Endodermal cell (in vitro differentiated cells): ENCODE measurements at regions not wholly inside any gene's neighbourhood (a gene's known extent, or its start where the extent isn't known, plus 50 kb on each side); places are given as distances from the start of the nearest gene placed in this dataset.

Source experiments
- DNase-seq: peaks from one replicate; pipeline ENCODE4 v3.0.0-alpha.2; 2017
- H3K27ac ChIP-seq: 2 replicates; pipeline ENCODE4 v1.5.1; 2013; ENCODE audit warnings: mild to moderate bottlenecking, low read depth, low read length, moderate library complexity
- H3K27me3 ChIP-seq: 2 replicates; pipeline ENCODE4 v1.6.1; 2013; ENCODE audit warnings: mild to moderate bottlenecking, low read length, moderate library complexity; ENCODE audit not compliant: insufficient read depth, control insufficient read depth, poor library complexity, severe bottlenecking
- H3K36me3 ChIP-seq: 2 replicates; pipeline ENCODE4 v1.7.0; 2013; ENCODE audit warnings: mild to moderate bottlenecking, low read length, moderate library complexity; ENCODE audit not compliant: control insufficient read depth, insufficient read depth
- H3K4me1 ChIP-seq: one replicate; pipeline ENCODE4 v1.7.0; 2013; ENCODE audit warnings: low read length; ENCODE audit not compliant: control insufficient read depth, insufficient read depth
- H3K4me3 ChIP-seq: 2 replicates; pipeline ENCODE4 v1.5.1; 2013; ENCODE audit warnings: mild to moderate bottlenecking, low read length, moderate library complexity
- H3K9ac ChIP-seq: 2 replicates; pipeline ENCODE4 v1.6.1; 2013; ENCODE audit warnings: mild to moderate bottlenecking, low read length, moderate library complexity; ENCODE audit not compliant: poor library complexity, severe bottlenecking; ENCODE audit errors: extremely low read depth
- H3K9me3 ChIP-seq: 2 replicates; pipeline ENCODE4 v1.6.1; 2013; ENCODE audit warnings: mild to moderate bottlenecking, low read length, moderate library complexity; ENCODE audit not compliant: control insufficient read depth
- H3K27ac Mint-ChIP-seq: 2 replicates; pipeline ENCODE4 v1.8.0; 2020; ENCODE audit warnings: mixed read lengths
- H3K27me3 Mint-ChIP-seq: 2 replicates; pipeline ENCODE4 v1.8.0; 2021; ENCODE audit warnings: mild to moderate bottlenecking, mixed read lengths; ENCODE audit not compliant: insufficient read depth
- H3K36me3 Mint-ChIP-seq: 2 replicates; pipeline ENCODE4 v1.8.0; 2020; ENCODE audit warnings: low read depth, mixed read lengths
- H3K4me1 Mint-ChIP-seq: 2 replicates; pipeline ENCODE4 v1.8.0; 2020; ENCODE audit warnings: mixed read lengths
- H3K4me3 Mint-ChIP-seq: 2 replicates; pipeline ENCODE4 v1.8.0; 2020; ENCODE audit warnings: mild to moderate bottlenecking, moderate library complexity, mixed read lengths
- H3K9me3 Mint-ChIP-seq: 2 replicates; pipeline ENCODE4 v1.8.0; 2020; ENCODE audit warnings: mild to moderate bottlenecking, mixed read lengths
- WGBS, 2 experiments: methylation state at CpG; one replicate each; pipeline versions ENCODE4 v1.1.5 to v1.1.7; 2013; ENCODE audit warnings: missing lambda C conversion rate in 2 of 2, mixed read lengths in 1 of 2; ENCODE audit not compliant: insufficient coverage in 1 of 2, insufficient read length in 1 of 2; 5-methylcytosine and 5-hydroxymethylcytosine counted together
- TF ChIP-seq, protein P1 (sequence below): fragments of 200-600 bp; sonication (generic); conservative IDR thresholded peaks from 2 replicates; pipeline ENCODE4 v1.5.0; 2021; ENCODE audit warnings: antibody characterized with exemption, mild to moderate bottlenecking

DNA sequence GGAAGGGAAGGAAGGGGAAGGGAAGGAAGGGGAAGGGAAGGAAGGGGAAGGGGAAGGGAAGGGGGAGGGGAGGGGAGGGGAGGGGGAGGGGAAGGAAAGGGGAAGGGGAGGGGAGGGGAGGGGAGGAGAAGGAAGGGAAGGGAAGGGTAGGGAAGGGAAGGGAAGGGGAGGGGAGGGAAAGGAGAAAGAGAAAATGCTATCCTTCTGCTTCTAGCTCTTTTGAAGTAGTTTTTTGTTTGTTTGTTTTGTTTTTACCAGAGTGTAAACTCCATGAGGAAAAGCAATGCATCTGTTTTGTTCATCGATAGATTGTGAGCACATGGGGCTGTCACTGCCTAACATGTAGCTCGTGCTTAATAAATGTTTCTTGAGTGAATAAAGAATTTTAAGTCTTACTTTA lies 1592.7 kb upstream of the ACVR2A start:
- H3K36me3 Mint-ChIP-seq: no peaks in the 10 kb centered on the region
- Histone ChIP-seq H3K4me1 (no peaks in the 10 kb centered on the region), H3K27ac (no peak overlapping the region), H3K36me3 (no peaks in the 10 kb centered on the region), H3K9ac (no peak overlapping the region), H3K9me3 (no peaks in the 10 kb centered on the region), H3K27me3 (no peaks in the 10 kb centered on the region), H3K4me3 (no peak overlapping the region)
- H3K27me3 Mint-ChIP-seq: no peaks in the 10 kb centered on the region
- no peaks in the 10 kb centered on the region for H3K9me3 Mint-ChIP-seq
- H3K4me1 Mint-ChIP-seq: no peaks in the 10 kb centered on the region
- H3K27ac Mint-ChIP-seq: no peak overlapping the region
- whole genome bisulfite sequencing, 2 experiments: 89 to 93% methylated on average over 2 of the region's 2 CpGs
- no peak for DNase-seq
- TF ChIP-seq, protein P1, sequence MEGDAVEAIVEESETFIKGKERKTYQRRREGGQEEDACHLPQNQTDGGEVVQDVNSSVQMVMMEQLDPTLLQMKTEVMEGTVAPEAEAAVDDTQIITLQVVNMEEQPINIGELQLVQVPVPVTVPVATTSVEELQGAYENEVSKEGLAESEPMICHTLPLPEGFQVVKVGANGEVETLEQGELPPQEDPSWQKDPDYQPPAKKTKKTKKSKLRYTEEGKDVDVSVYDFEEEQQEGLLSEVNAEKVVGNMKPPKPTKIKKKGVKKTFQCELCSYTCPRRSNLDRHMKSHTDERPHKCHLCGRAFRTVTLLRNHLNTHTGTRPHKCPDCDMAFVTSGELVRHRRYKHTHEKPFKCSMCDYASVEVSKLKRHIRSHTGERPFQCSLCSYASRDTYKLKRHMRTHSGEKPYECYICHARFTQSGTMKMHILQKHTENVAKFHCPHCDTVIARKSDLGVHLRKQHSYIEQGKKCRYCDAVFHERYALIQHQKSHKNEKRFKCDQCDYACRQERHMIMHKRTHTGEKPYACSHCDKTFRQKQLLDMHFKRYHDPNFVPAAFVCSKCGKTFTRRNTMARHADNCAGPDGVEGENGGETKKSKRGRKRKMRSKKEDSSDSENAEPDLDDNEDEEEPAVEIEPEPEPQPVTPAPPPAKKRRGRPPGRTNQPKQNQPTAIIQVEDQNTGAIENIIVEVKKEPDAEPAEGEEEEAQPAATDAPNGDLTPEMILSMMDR: no peak
- H3K4me3 Mint-ChIP-seq: no peak overlapping the region

DNA sequence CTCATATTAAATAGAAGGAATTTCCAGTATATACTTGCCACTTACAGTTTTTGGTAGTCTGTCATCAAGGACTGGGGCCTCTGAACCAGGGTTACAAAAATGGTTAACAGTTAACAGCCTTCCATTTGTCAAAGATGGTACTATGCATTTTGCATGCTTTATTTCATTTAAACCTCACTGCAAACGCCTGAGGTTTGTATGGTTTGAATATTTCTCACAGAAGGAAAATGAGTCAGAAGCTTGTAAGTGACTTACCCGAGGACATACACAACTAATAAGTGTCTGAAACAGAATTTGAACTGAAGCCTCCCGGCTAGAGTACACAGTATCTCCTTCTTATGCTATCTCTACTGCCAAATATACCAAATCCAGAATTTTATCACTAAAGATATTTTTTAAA lies 1593.5 kb upstream of the ACVR2A start:
- Mint-ChIP-seq H3K36me3 (no peaks in the 10 kb centered on the region), H3K27ac (no peak overlapping the region), H3K9me3 (no peaks in the 10 kb centered on the region), H3K27me3 (no peaks in the 10 kb centered on the region), H3K4me3 (no peak overlapping the region), H3K4me1 (peaks cover 5% of the 10 kb centered on the region)
- no peaks in the 10 kb centered on the region for H3K4me1 ChIP-seq
- H3K36me3 ChIP-seq: no peaks in the 10 kb centered on the region
- no peaks in the 10 kb centered on the region for H3K27me3 ChIP-seq
- no peak overlapping the region for H3K27ac ChIP-seq
- no peak overlapping the region for H3K4me3 ChIP-seq
- H3K9ac ChIP-seq: no peak overlapping the region
- TF ChIP-seq, protein P1: no peak
- 56 to 67% methylated on average over 3 of the region's 3 CpGs for WGBS, 2 experiments
- DNase-seq: no peak
- no peaks in the 10 kb centered on the region for H3K9me3 ChIP-seq

DNA sequence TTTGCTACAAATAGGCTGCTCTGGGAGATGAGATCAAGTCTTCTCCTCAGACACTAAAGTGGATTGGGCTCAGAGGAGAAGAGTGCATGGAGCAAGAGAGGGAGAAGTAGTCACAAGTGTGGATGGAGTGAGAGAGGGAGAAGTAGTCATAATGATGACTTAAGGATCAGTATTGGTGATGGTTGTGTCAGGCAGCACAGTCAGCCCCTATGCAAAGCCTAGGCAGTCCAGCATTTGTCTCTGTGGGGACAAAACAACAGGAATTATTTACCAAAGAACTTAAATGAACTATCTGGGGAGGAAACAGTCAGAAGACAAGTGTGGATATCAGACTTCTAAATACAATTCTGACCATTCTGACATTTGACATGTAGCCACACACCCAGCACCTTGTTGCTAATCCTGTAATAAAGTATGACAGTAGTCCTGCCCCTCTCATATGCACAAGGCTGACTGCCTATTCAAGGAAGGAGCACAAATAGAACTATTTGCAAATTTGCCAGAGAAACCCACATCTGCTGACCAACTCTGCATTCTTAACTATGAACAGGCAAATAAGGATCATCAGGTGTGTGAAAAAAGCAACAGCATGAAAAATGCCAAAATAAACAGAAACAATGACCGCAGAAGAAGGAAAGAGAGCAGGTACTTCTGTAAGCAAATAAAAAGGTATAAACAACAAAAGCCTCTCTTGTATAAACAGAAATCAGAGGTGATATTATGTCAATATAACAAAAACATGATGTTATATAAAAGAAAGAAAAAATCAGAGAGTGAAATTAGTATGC lies 1597.9 kb upstream of the ACVR2A start:
- no peaks in the 10 kb centered on the region for H3K36me3 ChIP-seq
- WGBS, 2 experiments: 0% methylated on average over 1 of the region's 1 CpG; no CpG with 5 or more reads in 1 of the 2 experiments
- H3K4me1 Mint-ChIP-seq: peaks cover 15% of the 10 kb centered on the region
- no peak overlapping the region for H3K27ac ChIP-seq
- no peaks in the 10 kb centered on the region for H3K36me3 Mint-ChIP-seq
- H3K27ac Mint-ChIP-seq: no peak overlapping the region
- H3K27me3 Mint-ChIP-seq: no peaks in the 10 kb centered on the region
- H3K9ac ChIP-seq: no peak overlapping the region
- no peaks in the 10 kb centered on the region for H3K9me3 Mint-ChIP-seq
- TF ChIP-seq, protein P1: no peak
- no peaks in the 10 kb centered on the region for H3K4me1 ChIP-seq
- H3K9me3 ChIP-seq: no peaks in the 10 kb centered on the region
- H3K4me3 Mint-ChIP-seq: no peak overlapping the region
- H3K4me3 ChIP-seq: no peak overlapping the region
- H3K27me3 ChIP-seq: no peaks in the 10 kb centered on the region
- no peak for DNase-seq
